IPS-18c (cell line): ENCODE measurements at regions not wholly inside any gene's neighbourhood (a gene's known extent, or its start where the extent isn't known, plus 50 kb on each side); places are given as distances from the start of the nearest gene placed in this dataset.

ENCODE experiments used
- H3K4me3 ChIP-seq: 2 replicates; pipeline ENCODE4 v1.7.0; 2013; ENCODE audit warnings: low read depth, mild to moderate bottlenecking, low read length, moderate library complexity; ENCODE audit not compliant: insufficient read depth
- H3K9me3 ChIP-seq: one replicate; pipeline ENCODE4 v1.6.1; 2013; ENCODE audit warnings: mild to moderate bottlenecking, low read length, moderate library complexity; ENCODE audit not compliant: control insufficient read depth, insufficient read depth

GRCh38 chr2:4827836-4828235 is 864.3 kb upstream of the SOX11 start:
- Histone ChIP-seq H3K9me3 (no peaks in the 10 kb centered on the region), H3K4me3 (no peak overlapping the region)

- Histone ChIP-seq H3K4me3 (no peak overlapping the region), H3K9me3 (no peaks in the 10 kb centered on the region)
Observed at GRCh38 chr2:4828682-4829374, 863.4 kb upstream of the SOX11 start.

GRCh38 chr2:4831751-4832150 is 860.4 kb upstream of the SOX11 start:
- Histone ChIP-seq H3K4me3 (no peak overlapping the region), H3K9me3 (no peaks in the 10 kb centered on the region)

- H3K9me3 ChIP-seq: no peaks in the 10 kb centered on the region
- H3K4me3 ChIP-seq: no peak overlapping the region
Observed at GRCh38 chr2:4832642-4833041, 859.5 kb upstream of the SOX11 start.

- no peak overlapping the region for H3K4me3 ChIP-seq
- H3K9me3 ChIP-seq: no peaks in the 10 kb centered on the region
Observed at GRCh38 chr2:4838626-4839025, 853.6 kb upstream of the SOX11 start.

- Histone ChIP-seq H3K4me3 (no peak overlapping the region), H3K9me3 (no peaks in the 10 kb centered on the region)
Observed at GRCh38 chr2:4840791-4841190, 851.4 kb upstream of the SOX11 start.

GRCh38 chr2:4844881-4845280 is 847.3 kb upstream of the SOX11 start:
- Histone ChIP-seq H3K9me3 (no peaks in the 10 kb centered on the region), H3K4me3 (no peak overlapping the region)

GRCh38 chr2:4862031-4862430 is 830.2 kb upstream of the SOX11 start:
- H3K4me3 ChIP-seq: no peak overlapping the region

GRCh38 chr2:4866198-4866597 is 826.0 kb upstream of the SOX11 start:
- H3K4me3 ChIP-seq: no peak overlapping the region
- no peaks in the 10 kb centered on the region for H3K9me3 ChIP-seq

More at GRCh38 chr2:4862031-4862430, 830.2 kb upstream of the SOX11 start:
- H3K9me3 ChIP-seq: no peaks in the 10 kb centered on the region

- H3K4me3 ChIP-seq: no peak overlapping the region
- H3K9me3 ChIP-seq: no peaks in the 10 kb centered on the region
Observed at GRCh38 chr2:4868466-4868865, 823.7 kb upstream of the SOX11 start.

- no peaks in the 10 kb centered on the region for H3K9me3 ChIP-seq
- H3K4me3 ChIP-seq: no peak overlapping the region
Observed at GRCh38 chr2:4869154-4869553, 823.0 kb upstream of the SOX11 start.

GRCh38 chr2:4873364-4873763 is 818.8 kb upstream of the SOX11 start:
- H3K9me3 ChIP-seq: no peaks in the 10 kb centered on the region
- H3K4me3 ChIP-seq: no peak overlapping the region

GRCh38 chr2:4873876-4874593 is 818.1 kb upstream of the SOX11 start:
- no peaks in the 10 kb centered on the region for H3K9me3 ChIP-seq

GRCh38 chr2:4882421-4882820 is 809.8 kb upstream of the SOX11 start:
- no peaks in the 10 kb centered on the region for H3K9me3 ChIP-seq

More at GRCh38 chr2:4873876-4874593, 818.1 kb upstream of the SOX11 start:
- H3K4me3 ChIP-seq: no peak overlapping the region

GRCh38 chr2:4882941-4883340 is 809.2 kb upstream of the SOX11 start:
- H3K4me3 ChIP-seq: no peak overlapping the region

More at GRCh38 chr2:4882421-4882820, 809.8 kb upstream of the SOX11 start:
- H3K4me3 ChIP-seq: no peak overlapping the region

GRCh38 chr2:4883375-4883774 is 808.8 kb upstream of the SOX11 start:
- Histone ChIP-seq H3K9me3 (no peaks in the 10 kb centered on the region), H3K4me3 (no peak overlapping the region)

More at GRCh38 chr2:4882941-4883340, 809.2 kb upstream of the SOX11 start:
- H3K9me3 ChIP-seq: no peaks in the 10 kb centered on the region

- H3K9me3 ChIP-seq: no peaks in the 10 kb centered on the region
- H3K4me3 ChIP-seq: no peak overlapping the region
Observed at GRCh38 chr2:4884117-4884571, 808.0 kb upstream of the SOX11 start.

GRCh38 chr2:4891394-4891793 is 800.8 kb upstream of the SOX11 start:
- H3K9me3 ChIP-seq: no peaks in the 10 kb centered on the region
- H3K4me3 ChIP-seq: no peak overlapping the region
